PC-3 (cell line): ENCODE measurements at regions not wholly inside any gene's neighbourhood (a gene's known extent, or its start where the extent isn't known, plus 50 kb on each side); places are given as distances from the start of the nearest gene placed in this dataset.

ENCODE experiments used
- CTCF ChIP-seq: fragments of 300-600 bp; sonication (generic); conservative IDR thresholded peaks from 2 replicates; pipeline ENCODE4 v1.5.1; 2017; ENCODE audit warnings: antibody characterized with exemption, low read depth, mild to moderate bottlenecking, low read length
- EZH2 ChIP-seq: fragments of 300-600 bp; sonication (generic); IDR thresholded peaks from one replicate; pipeline ENCODE4 v1.6.1; 2017; ENCODE audit warnings: antibody characterized with exemption, mild to moderate bottlenecking, low read length; ENCODE audit not compliant: unreplicated experiment
- EZH2phosphoT487 ChIP-seq: fragments of 300-600 bp; sonication (generic); IDR thresholded peaks from 2 replicates; pipeline ENCODE4 v1.6.1; 2018; ENCODE audit warnings: mild to moderate bottlenecking, antibody characterized with exemption, low read length, borderline replicate concordance

- TF ChIP-seq CTCF (no peak), EZH2phosphoT487 (no peak), EZH2 (no peak)
Observed at GRCh38 chr12:69014047-69014446, 81.1 kb upstream of the CPM start.
